HL-60 (cell line): ENCODE measurements at regions not wholly inside any gene's neighbourhood (a gene's known extent, or its start where the extent isn't known, plus 50 kb on each side); places are given as distances from the start of the nearest gene placed in this dataset.

Experiments
- CTCF ChIP-seq: IDR thresholded peaks from one replicate; pipeline ENCODE4 v1.5.1; 2011; ENCODE audit warnings: low read length, control low read depth, inconsistent platforms; ENCODE audit not compliant: insufficient read depth
- POLR2AphosphoS5 ChIP-seq: IDR thresholded peaks from 2 replicates; pipeline ENCODE4 v1.6.1; 2012; ENCODE audit warnings: low read depth

- no peak for TF ChIP-seq CTCF
- no peak for TF ChIP-seq POLR2AphosphoS5
Measured at GRCh38 chr12:94026596-94026995, 121.8 kb upstream of the PLXNC1 start.
